ENCODE measurements at regions not wholly inside any gene's neighbourhood (a gene's known extent, or its start where the extent isn't known, plus 50 kb on each side); places are given as distances from the start of the nearest gene placed in this dataset.

DNA sequence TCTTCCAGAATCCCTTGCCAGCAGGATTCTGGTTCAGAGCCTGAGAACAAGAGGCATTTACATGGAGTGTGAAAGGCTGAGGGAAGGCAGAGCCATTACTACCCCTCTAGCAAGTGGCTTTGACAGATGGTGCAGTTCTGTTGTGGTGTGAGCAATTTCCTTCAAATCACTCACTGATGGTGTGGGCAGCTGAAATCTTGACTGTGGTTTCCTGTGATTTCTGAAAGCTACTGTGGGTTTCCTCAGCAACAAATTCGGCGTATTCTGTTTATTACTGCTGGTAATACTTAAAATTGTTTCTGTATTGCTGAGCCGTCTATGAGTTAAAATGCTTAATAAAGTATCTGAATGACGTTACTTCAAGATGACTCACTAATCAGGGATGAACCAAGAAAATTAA lies 181.5 kb upstream of the TCF21 start:
- TF ChIP-seq GATA2 (IDR thresholded peaks at IDR 0.05; ENCODE audit: insufficient read depth, insufficient read length, low read depth, low read length) (peak; percentile 32), FOS (IDR thresholded peaks at IDR 0.05; ENCODE audit: borderline replicate concordance, insufficient read depth, low read length) (peak; percentile 75), POLR2AphosphoS5 (IDR thresholded peaks at IDR 0.05; ENCODE audit: insufficient read depth, low read depth, low read length) (no peak), JUN (IDR thresholded peaks at IDR 0.05; ENCODE audit: borderline replicate concordance, insufficient read depth, insufficient read length, low read depth) (no peak), MAX (IDR thresholded peaks at IDR 0.05; ENCODE audit: insufficient read depth, insufficient read length) (no peak)
- TF ChIP-seq, protein P1, sequence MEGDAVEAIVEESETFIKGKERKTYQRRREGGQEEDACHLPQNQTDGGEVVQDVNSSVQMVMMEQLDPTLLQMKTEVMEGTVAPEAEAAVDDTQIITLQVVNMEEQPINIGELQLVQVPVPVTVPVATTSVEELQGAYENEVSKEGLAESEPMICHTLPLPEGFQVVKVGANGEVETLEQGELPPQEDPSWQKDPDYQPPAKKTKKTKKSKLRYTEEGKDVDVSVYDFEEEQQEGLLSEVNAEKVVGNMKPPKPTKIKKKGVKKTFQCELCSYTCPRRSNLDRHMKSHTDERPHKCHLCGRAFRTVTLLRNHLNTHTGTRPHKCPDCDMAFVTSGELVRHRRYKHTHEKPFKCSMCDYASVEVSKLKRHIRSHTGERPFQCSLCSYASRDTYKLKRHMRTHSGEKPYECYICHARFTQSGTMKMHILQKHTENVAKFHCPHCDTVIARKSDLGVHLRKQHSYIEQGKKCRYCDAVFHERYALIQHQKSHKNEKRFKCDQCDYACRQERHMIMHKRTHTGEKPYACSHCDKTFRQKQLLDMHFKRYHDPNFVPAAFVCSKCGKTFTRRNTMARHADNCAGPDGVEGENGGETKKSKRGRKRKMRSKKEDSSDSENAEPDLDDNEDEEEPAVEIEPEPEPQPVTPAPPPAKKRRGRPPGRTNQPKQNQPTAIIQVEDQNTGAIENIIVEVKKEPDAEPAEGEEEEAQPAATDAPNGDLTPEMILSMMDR (IDR thresholded peaks at IDR 0.05; ENCODE audit: extremely low read depth in 1 of 2, insufficient read depth in 1 of 2, low read depth in 1 of 2, low read length in 2 of 2), result no peak
- no peaks in the 10 kb centered on the region for H3K36me3 ChIP-seq (ENCODE audit: control insufficient read depth in 2 of 2, extremely low read depth in 1 of 2, insufficient read depth in 2 of 2, low read length in 2 of 2)
- no peaks in the 10 kb centered on the region for H4K20me1 ChIP-seq (replicated peaks; ENCODE audit: control insufficient read depth, extremely low read depth, insufficient read depth, low read length)
- no peak overlapping the region for H3K9ac ChIP-seq (replicated peaks; ENCODE audit: extremely low read depth, insufficient read depth, low read length)
- no peaks in the 10 kb centered on the region for H3K79me2 ChIP-seq (ENCODE audit: control insufficient read depth, insufficient read depth, low read length)
- no peak overlapping the region for H3K4me2 ChIP-seq (ENCODE audit: insufficient read depth, low read length)
- CTCF ChIA-PET, result interaction anchor here (0.8 to 1.3 kb wide), 3 partner anchors 10 to 210 kb away, joined by 3 to 4 read pairs (median 4); no protein-coding TSS in a partner anchor
- no TSS peak for BruUV-seq (replicated peaks)
- POLR2A ChIA-PET, result no interaction called here
- no peaks in the 10 kb centered on the region for H3K4me1 ChIP-seq (ENCODE audit: control insufficient read depth, extremely low read depth, insufficient read depth, low read length)
- H3K4me3 ChIP-seq (replicated peaks in 1 of 3; ENCODE audit: insufficient read depth in 1 of 3, low read depth in 1 of 3, low read length in 3 of 3), result no peak overlapping the region
- DNase-seq (ENCODE audit: low read depth, low spot score), result peak; percentile 43
- no peaks in the 10 kb centered on the region for H3K9me3 ChIP-seq (replicated peaks; ENCODE audit: control insufficient read depth, insufficient read depth, low read length)
- no peak overlapping the region for H2AFZ ChIP-seq (ENCODE audit: low read depth, low read length)
- intact Hi-C loops (cut with micrococcal nuclease) (no loop called here), dilution Hi-C loops (cut with MboI; ENCODE audit: extremely low pct_ligation_motif_present, low sequenced_read_pairs) (no loop called here)
- no peaks in the 10 kb centered on the region for H3K27me3 ChIP-seq (ENCODE audit: control insufficient read depth in 2 of 2, insufficient read depth in 2 of 2, low read length in 2 of 2)
- FAIRE-seq, result no peak
- H3K27ac ChIP-seq (ENCODE audit: insufficient read depth, low read depth, low read length), result no peak overlapping the region
- H3K9me1 ChIP-seq (replicated peaks; ENCODE audit: control insufficient read depth, extremely low read depth, insufficient read depth, low read length), result no peaks in the 10 kb centered on the region
